Stomach smooth muscle (tissue), 2 donors: ENCODE measurements at regions not wholly inside any gene's neighbourhood (a gene's known extent, or its start where the extent isn't known, plus 50 kb on each side); places are given as distances from the start of the nearest gene placed in this dataset.

Experiments used
- H3K27ac ChIP-seq: one replicate; pipeline ENCODE4 v1.7.0; 2013; ENCODE audit warnings: mild to moderate bottlenecking, low read length, inconsistent platforms
- H3K27me3 ChIP-seq, 2 donors: one replicate each; pipeline ENCODE4 v1.7.0; 2013; ENCODE audit warnings: low read length in 2 of 2; ENCODE audit not compliant: insufficient read depth in 2 of 2, control insufficient read depth in 1 of 2
- H3K36me3 ChIP-seq, 2 donors: one replicate each; pipeline ENCODE4 v1.7.0; 2013; ENCODE audit warnings: low read length in 2 of 2; ENCODE audit not compliant: control insufficient read depth in 2 of 2, insufficient read depth in 2 of 2
- H3K4me1 ChIP-seq: one replicate; pipeline ENCODE4 v1.7.0; 2013; ENCODE audit warnings: low read length; ENCODE audit not compliant: control insufficient read depth, insufficient read depth
- H3K4me3 ChIP-seq, 2 donors: one replicate each; pipeline ENCODE4 v1.7.0; 2013; ENCODE audit warnings: low read length in 2 of 2
- H3K9ac ChIP-seq, 2 donors: one replicate each; pipeline ENCODE4 v1.7.0; 2013; ENCODE audit warnings: low read length in 2 of 2, mild to moderate bottlenecking in 1 of 2
- H3K9me3 ChIP-seq, 2 donors: one replicate each; pipeline ENCODE4 v1.7.0; 2013; ENCODE audit warnings: low read length in 2 of 2; ENCODE audit not compliant: control insufficient read depth in 2 of 2
- donor health status: healthy.
- donor health status: Pancreatic carcinoma.

- H3K4me3 ChIP-seq, result no peak overlapping the region
- no peaks in the 10 kb centered on the region for H3K9me3 ChIP-seq
- no peaks in the 10 kb centered on the region for H3K36me3 ChIP-seq
- no peaks in the 10 kb centered on the region for H3K27me3 ChIP-seq
- no peaks in the 10 kb centered on the region for H3K4me1 ChIP-seq
- H3K9ac ChIP-seq, result no peak overlapping the region
- H3K27ac ChIP-seq, result no peak overlapping the region
Measured at GRCh38 chr9:71544464-71544863, 223.8 kb downstream of the CEMIP2 start.

GRCh38 chr9:71541436-71541835 lies 226.9 kb downstream of the CEMIP2 start:
- Histone ChIP-seq H3K36me3 (no peaks in the 10 kb centered on the region), H3K4me1 (no peaks in the 10 kb centered on the region)

GRCh38 chr9:71524996-71525580 lies 243.2 kb downstream of the CEMIP2 start:
- Histone ChIP-seq H3K9ac (no peak overlapping the region), H3K36me3 (no peaks in the 10 kb centered on the region), H3K27me3 (no peaks in the 10 kb centered on the region), H3K4me1 (no peaks in the 10 kb centered on the region), H3K9me3 (no peaks in the 10 kb centered on the region), H3K4me3 (no peak overlapping the region), H3K27ac (no peak overlapping the region)

More at GRCh38 chr9:71541436-71541835, 226.9 kb downstream of the CEMIP2 start:
- Histone ChIP-seq H3K9me3 (no peaks in the 10 kb centered on the region), H3K9ac (no peak overlapping the region), H3K4me3 (no peak overlapping the region), H3K27ac (no peak overlapping the region), H3K27me3 (no peaks in the 10 kb centered on the region)

- no peaks in the 10 kb centered on the region for H3K9me3 ChIP-seq
- H3K27ac ChIP-seq, result no peak overlapping the region
- H3K4me3 ChIP-seq, result no peak overlapping the region
- no peak overlapping the region for H3K9ac ChIP-seq
- H3K36me3 ChIP-seq, result no peaks in the 10 kb centered on the region
- H3K27me3 ChIP-seq, result no peaks in the 10 kb centered on the region
- H3K4me1 ChIP-seq, result no peaks in the 10 kb centered on the region
Measured at GRCh38 chr9:71524516-71524915, 243.8 kb downstream of the CEMIP2 start.

- Histone ChIP-seq H3K4me1 (no peaks in the 10 kb centered on the region), H3K27ac (no peak overlapping the region), H3K9me3 (no peaks in the 10 kb centered on the region), H3K27me3 (no peaks in the 10 kb centered on the region), H3K36me3 (no peaks in the 10 kb centered on the region), H3K4me3 (no peak overlapping the region), H3K9ac (no peak overlapping the region)
Measured at GRCh38 chr9:71521132-71521531, 247.2 kb downstream of the CEMIP2 start.

- Histone ChIP-seq H3K4me3 (no peak overlapping the region), H3K27ac (no peak overlapping the region), H3K9me3 (no peaks in the 10 kb centered on the region), H3K9ac (no peak overlapping the region), H3K4me1 (no peaks in the 10 kb centered on the region), H3K36me3 (no peaks in the 10 kb centered on the region), H3K27me3 (no peaks in the 10 kb centered on the region)
Measured at GRCh38 chr9:71519098-71519696, 249.1 kb downstream of the CEMIP2 start.

GRCh38 chr9:71518045-71518827 lies 250.1 kb downstream of the CEMIP2 start:
- H3K27me3 ChIP-seq, result no peaks in the 10 kb centered on the region
- no peaks in the 10 kb centered on the region for H3K9me3 ChIP-seq
- H3K27ac ChIP-seq, result no peak overlapping the region
- no peaks in the 10 kb centered on the region for H3K36me3 ChIP-seq
- H3K4me1 ChIP-seq, result no peaks in the 10 kb centered on the region
- no peak overlapping the region for H3K4me3 ChIP-seq
- H3K9ac ChIP-seq, result no peak overlapping the region

GRCh38 chr9:71515626-71516025 lies 252.7 kb downstream of the CEMIP2 start:
- Histone ChIP-seq H3K9me3 (no peaks in the 10 kb centered on the region), H3K9ac (no peak overlapping the region), H3K4me1 (no peaks in the 10 kb centered on the region), H3K27me3 (no peaks in the 10 kb centered on the region), H3K4me3 (no peak overlapping the region), H3K27ac (no peak overlapping the region), H3K36me3 (no peaks in the 10 kb centered on the region)

GRCh38 chr9:71515107-71515506 lies 253.2 kb downstream of the CEMIP2 start:
- Histone ChIP-seq H3K4me1 (no peaks in the 10 kb centered on the region), H3K4me3 (no peak overlapping the region), H3K27me3 (no peaks in the 10 kb centered on the region), H3K9ac (no peak overlapping the region), H3K36me3 (no peaks in the 10 kb centered on the region), H3K9me3 (no peaks in the 10 kb centered on the region), H3K27ac (no peak overlapping the region)

GRCh38 chr9:71514344-71514975 lies 253.9 kb downstream of the CEMIP2 start:
- Histone ChIP-seq H3K9ac (no peak overlapping the region), H3K4me3 (no peak overlapping the region), H3K27ac (no peak overlapping the region), H3K27me3 (no peaks in the 10 kb centered on the region), H3K9me3 (no peaks in the 10 kb centered on the region), H3K4me1 (no peaks in the 10 kb centered on the region), H3K36me3 (no peaks in the 10 kb centered on the region)
